Coronary artery (tissue), 2 donors: ENCODE measurements at regions not wholly inside any gene's neighbourhood (a gene's known extent, or its start where the extent isn't known, plus 50 kb on each side); places are given as distances from the start of the nearest gene placed in this dataset.
A peak's percentile ranks its signal among the peaks of the same experiment; 100 is the strongest.

Experiments
- DNase-seq: peaks from one replicate; pipeline ENCODE4 v3.0.0-alpha.2; 2017; ENCODE audit warnings: low spot score
- H3K27ac ChIP-seq, 2 donors: fragments of 200-600 bp; sonication (generic); one replicate each; pipeline ENCODE4 v1.5.1; 2016 to 2019
- H3K4me3 ChIP-seq: fragments of 200-600 bp; sonication (generic); 2 replicates; pipeline ENCODE4 v1.5.1; 2016; ENCODE audit warnings: mild to moderate bottlenecking, moderate library complexity
- TF ChIP-seq, protein P1 (sequence below): fragments of 200-600 bp; sonication (generic); IDR thresholded peaks from one replicate; pipeline ENCODE4 v1.5.1; 2019; ENCODE audit warnings: antibody characterized with exemption

DNA sequence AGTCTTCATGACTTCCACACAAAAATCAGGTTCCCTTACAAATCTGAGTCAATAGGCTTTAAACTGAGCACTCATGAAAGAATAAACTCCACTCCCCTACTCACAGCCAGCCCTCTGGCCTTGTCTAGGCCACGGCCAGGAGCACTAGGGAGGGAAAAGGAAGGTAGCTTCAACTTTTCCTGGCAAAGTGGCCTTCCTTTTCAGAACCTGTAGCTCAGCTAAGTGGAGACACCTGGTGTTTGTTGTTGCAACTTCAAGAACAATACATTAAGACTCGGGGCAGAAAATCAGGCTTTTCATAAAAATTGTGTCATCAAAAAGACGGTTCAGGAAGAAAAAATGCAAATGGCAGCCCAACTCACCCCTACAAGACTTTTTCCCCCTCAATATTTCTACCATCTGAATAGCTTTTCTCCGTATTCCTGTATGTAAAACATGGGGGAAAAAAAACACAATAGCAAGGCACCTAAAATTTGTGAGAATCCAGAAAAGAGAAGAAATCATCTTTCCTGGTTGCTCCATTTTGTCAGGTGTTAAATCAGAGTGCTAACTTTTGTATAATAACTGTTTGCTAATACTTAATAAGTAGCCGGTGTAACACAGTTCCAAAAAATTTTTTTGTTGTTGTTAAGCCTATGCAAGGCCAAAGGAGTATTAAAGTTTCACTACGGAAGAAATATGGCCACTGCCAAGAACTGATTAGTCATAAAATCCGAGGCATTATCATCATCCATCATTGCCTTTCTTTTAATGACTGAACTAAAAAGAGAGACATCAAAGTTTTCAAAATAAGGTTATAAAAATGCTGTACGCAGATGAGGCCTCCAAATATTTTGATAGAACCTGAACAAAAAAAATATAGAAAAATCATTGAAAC, 66.2 kb upstream of the ARID5B start:
- Histone ChIP-seq H3K27ac (peak overlapping the region; percentile 52 to 55), H3K4me3 (peak overlapping the region; percentile 0)
- no peak for DNase-seq
- TF ChIP-seq, protein P1, sequence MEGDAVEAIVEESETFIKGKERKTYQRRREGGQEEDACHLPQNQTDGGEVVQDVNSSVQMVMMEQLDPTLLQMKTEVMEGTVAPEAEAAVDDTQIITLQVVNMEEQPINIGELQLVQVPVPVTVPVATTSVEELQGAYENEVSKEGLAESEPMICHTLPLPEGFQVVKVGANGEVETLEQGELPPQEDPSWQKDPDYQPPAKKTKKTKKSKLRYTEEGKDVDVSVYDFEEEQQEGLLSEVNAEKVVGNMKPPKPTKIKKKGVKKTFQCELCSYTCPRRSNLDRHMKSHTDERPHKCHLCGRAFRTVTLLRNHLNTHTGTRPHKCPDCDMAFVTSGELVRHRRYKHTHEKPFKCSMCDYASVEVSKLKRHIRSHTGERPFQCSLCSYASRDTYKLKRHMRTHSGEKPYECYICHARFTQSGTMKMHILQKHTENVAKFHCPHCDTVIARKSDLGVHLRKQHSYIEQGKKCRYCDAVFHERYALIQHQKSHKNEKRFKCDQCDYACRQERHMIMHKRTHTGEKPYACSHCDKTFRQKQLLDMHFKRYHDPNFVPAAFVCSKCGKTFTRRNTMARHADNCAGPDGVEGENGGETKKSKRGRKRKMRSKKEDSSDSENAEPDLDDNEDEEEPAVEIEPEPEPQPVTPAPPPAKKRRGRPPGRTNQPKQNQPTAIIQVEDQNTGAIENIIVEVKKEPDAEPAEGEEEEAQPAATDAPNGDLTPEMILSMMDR, result no peak

DNA sequence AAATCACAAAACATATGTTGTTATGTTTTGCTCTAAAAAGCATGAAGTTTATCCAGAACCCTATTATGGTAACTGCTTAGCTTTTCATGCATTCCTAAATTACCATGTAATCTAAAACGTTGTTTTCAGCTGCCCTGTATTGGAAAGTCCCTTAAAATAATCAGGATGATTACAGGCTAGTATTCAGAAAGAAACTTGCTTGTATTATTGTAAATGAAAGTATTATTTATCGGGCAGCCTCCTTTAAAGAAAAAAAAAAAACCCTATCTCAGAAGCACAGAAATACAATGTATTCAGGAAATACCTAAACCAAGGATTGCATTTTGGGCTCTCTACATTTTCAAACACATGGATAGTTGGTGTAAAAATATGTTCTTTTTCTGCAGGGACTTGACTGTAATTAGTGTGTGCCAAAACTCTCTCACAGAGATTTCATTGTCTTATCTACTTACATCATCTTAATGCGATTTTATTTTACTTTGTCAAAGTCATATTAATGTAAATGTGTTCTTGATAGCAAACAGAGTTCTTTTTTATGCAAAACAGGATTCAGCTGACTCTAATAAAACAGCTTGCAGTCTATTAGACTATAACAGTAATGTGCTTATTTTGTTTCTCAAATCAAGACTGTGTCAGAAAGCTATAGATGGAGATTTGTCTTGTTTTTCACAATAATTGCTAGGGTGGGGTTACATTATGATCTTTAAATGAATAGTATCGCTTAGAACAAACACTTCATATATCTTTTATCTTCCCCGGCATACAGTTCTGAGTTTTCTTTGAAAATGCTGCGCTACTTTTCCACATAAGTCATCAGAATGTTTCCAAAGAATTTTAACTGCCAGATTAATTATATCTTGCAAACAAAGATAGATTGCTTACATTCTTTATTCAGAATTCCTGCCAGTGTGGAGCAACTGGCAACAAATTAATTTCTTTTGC, 65.3 kb upstream of the ARID5B start:
- TF ChIP-seq, protein P1, result no peak
- no peak for DNase-seq
- Histone ChIP-seq H3K27ac (peak overlapping the region; percentile 19 to 52), H3K4me3 (peak overlapping the region; percentile 0)

- Histone ChIP-seq H3K4me3 (no peak overlapping the region), H3K27ac (peak overlapping the region; percentile 52 to 56)
- DNase-seq, result no peak
- TF ChIP-seq, protein P1, result no peak
Observed at GRCh38 chr10:61836888-61837754, 64.4 kb upstream of the ARID5B start.

GRCh38 chr10:61837755-61838171, 63.7 kb upstream of the ARID5B start:
- TF ChIP-seq, protein P1, result no peak
- H3K27ac ChIP-seq, result peak overlapping the region; percentile 52 to 56
- no peak overlapping the region for H3K4me3 ChIP-seq
- DNase-seq, result no peak

GRCh38 chr10:61839916-61840315, 61.6 kb upstream of the ARID5B start:
- TF ChIP-seq, protein P1, result no peak
- no peak overlapping the region for H3K27ac ChIP-seq
- no peak for DNase-seq

GRCh38 chr10:61840403-61840802, 61.1 kb upstream of the ARID5B start:
- Histone ChIP-seq H3K4me3 (no peak overlapping the region), H3K27ac (no peak overlapping the region)
- TF ChIP-seq, protein P1, result no peak
- DNase-seq, result no peak

More at GRCh38 chr10:61839916-61840315, 61.6 kb upstream of the ARID5B start:
- H3K4me3 ChIP-seq, result no peak overlapping the region
